Type B pancreatic cell (in vitro differentiated cells): ENCODE measurements at regions not wholly inside any gene's neighbourhood (a gene's known extent, or its start where the extent isn't known, plus 50 kb on each side); places are given as distances from the start of the nearest gene placed in this dataset.

Experiments used
- DNase-seq: peaks from one replicate; pipeline ENCODE4 v3.0.0; 2021; ENCODE audit warnings: mixed read lengths; ENCODE audit not compliant: unreplicated experiment; ENCODE audit errors: extremely low spot score
- H3K27ac Mint-ChIP-seq: 2 replicates; pipeline ENCODE4 v1.8.0; 2021; ENCODE audit warnings: mild to moderate bottlenecking, mixed read lengths
- H3K27me3 Mint-ChIP-seq: 2 replicates; pipeline ENCODE4 v1.8.0; 2021; ENCODE audit warnings: mixed read lengths
- H3K36me3 Mint-ChIP-seq: 2 replicates; pipeline ENCODE4 v1.8.0; 2021; ENCODE audit warnings: mixed read lengths
- H3K4me1 Mint-ChIP-seq: one replicate; pipeline ENCODE4 v1.8.0; 2021; ENCODE audit warnings: mixed read lengths; ENCODE audit not compliant: unreplicated experiment
- H3K4me3 Mint-ChIP-seq: 2 replicates; pipeline ENCODE4 v1.8.0; 2021; ENCODE audit warnings: mild to moderate bottlenecking, mixed read lengths
- H3K9me3 Mint-ChIP-seq: 2 replicates; pipeline ENCODE4 v1.8.0; 2021; ENCODE audit warnings: mixed read lengths
- TF ChIP-seq, protein P1 (sequence below): fragments of 200-600 bp; sonication (generic); conservative IDR thresholded peaks from 2 replicates; pipeline ENCODE4 v1.5.0; 2021; ENCODE audit warnings: antibody characterized with exemption, mild to moderate bottlenecking

DNA sequence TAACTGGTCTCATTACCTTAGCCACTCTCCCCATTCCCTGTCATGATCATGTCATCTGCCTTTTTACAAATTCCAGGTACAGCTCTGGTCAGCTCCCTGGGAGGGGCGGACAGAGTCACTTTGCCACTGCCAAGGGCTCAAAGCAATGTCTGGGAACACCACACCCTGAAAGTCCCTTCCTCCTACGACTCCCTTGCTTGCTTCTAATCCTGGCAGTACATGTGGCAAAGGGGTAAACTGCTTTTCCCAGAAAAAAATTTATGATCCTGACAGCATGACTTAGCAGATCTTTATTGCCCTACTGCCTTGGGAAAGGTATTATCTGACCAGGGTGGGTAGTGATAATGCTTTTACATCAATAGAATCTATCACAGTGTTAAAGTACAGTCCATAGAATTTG, 376.0 kb upstream of the PDE3A start:
- Mint-ChIP-seq H3K4me1 (peaks cover 3% of the 10 kb centered on the region), H3K27ac (peak overlapping the region; percentile 60), H3K27me3 (peaks cover 27% of the 10 kb centered on the region), H3K36me3 (peaks cover 17% of the 10 kb centered on the region), H3K4me3 (peak overlapping the region; percentile 16), H3K9me3 (peaks cover 14% of the 10 kb centered on the region)
- TF ChIP-seq, protein P1, sequence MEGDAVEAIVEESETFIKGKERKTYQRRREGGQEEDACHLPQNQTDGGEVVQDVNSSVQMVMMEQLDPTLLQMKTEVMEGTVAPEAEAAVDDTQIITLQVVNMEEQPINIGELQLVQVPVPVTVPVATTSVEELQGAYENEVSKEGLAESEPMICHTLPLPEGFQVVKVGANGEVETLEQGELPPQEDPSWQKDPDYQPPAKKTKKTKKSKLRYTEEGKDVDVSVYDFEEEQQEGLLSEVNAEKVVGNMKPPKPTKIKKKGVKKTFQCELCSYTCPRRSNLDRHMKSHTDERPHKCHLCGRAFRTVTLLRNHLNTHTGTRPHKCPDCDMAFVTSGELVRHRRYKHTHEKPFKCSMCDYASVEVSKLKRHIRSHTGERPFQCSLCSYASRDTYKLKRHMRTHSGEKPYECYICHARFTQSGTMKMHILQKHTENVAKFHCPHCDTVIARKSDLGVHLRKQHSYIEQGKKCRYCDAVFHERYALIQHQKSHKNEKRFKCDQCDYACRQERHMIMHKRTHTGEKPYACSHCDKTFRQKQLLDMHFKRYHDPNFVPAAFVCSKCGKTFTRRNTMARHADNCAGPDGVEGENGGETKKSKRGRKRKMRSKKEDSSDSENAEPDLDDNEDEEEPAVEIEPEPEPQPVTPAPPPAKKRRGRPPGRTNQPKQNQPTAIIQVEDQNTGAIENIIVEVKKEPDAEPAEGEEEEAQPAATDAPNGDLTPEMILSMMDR: no peak
- DNase-seq: no peak

GRCh38 chr12:19994968-19995367, 373.4 kb upstream of the PDE3A start:
- no peak overlapping the region for H3K4me3 Mint-ChIP-seq
- H3K9me3 Mint-ChIP-seq: peaks cover 14% of the 10 kb centered on the region

GRCh38 chr12:19997656-19998400, 370.5 kb upstream of the PDE3A start:
- peaks cover 3% of the 10 kb centered on the region for H3K36me3 Mint-ChIP-seq

More at GRCh38 chr12:19994968-19995367, 373.4 kb upstream of the PDE3A start:
- Mint-ChIP-seq H3K27me3 (peaks cover 26% of the 10 kb centered on the region), H3K4me1 (peaks cover 10% of the 10 kb centered on the region), H3K27ac (no peak overlapping the region), H3K36me3 (peaks cover 13% of the 10 kb centered on the region)
- TF ChIP-seq, protein P1: peak; percentile 30
- no peak for DNase-seq

DNA sequence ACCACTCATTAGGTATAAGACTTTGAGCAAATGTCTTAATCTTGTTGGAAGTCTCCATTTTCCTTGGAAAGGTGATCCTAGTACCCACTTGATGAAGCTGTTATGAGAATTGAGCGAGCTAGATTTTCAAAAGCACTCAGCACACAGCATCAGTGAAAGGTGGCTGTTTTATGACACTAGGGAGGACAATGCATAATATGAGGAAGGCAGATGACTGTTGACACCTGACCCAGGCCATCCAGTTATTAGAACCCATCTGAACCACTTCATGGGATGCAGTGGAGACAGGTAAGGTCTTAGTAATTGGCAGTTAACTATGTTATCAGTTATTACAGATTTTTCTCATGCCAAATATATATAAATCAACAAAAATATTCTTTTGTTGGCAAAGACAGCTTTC, 369.9 kb upstream of the PDE3A start:
- Mint-ChIP-seq H3K4me3 (no peak overlapping the region), H3K36me3 (peaks cover 2% of the 10 kb centered on the region), H3K4me1 (peaks cover 7% of the 10 kb centered on the region), H3K27me3 (peaks cover 9% of the 10 kb centered on the region), H3K27ac (no peak overlapping the region), H3K9me3 (peaks cover 7% of the 10 kb centered on the region)
- DNase-seq: no peak
- TF ChIP-seq, protein P1: no peak

More at GRCh38 chr12:19997656-19998400, 370.5 kb upstream of the PDE3A start:
- Mint-ChIP-seq H3K4me3 (no peak overlapping the region), H3K27me3 (peaks cover 9% of the 10 kb centered on the region), H3K4me1 (peaks cover 7% of the 10 kb centered on the region), H3K9me3 (peaks cover 7% of the 10 kb centered on the region), H3K27ac (no peak overlapping the region)
- no peak for DNase-seq
- TF ChIP-seq, protein P1: no peak

GRCh38 chr12:19998961-19999804, 369.2 kb upstream of the PDE3A start:
- Mint-ChIP-seq H3K4me1 (peaks cover 7% of the 10 kb centered on the region), H3K27ac (no peak overlapping the region), H3K9me3 (peaks cover 4% of the 10 kb centered on the region), H3K36me3 (no peaks in the 10 kb centered on the region), H3K27me3 (peaks cover 9% of the 10 kb centered on the region), H3K4me3 (no peak overlapping the region)
- DNase-seq: no peak
- TF ChIP-seq, protein P1: no peak
